ENCODE measurements at regions not wholly inside any gene's neighbourhood (a gene's known extent, or its start where the extent isn't known, plus 50 kb on each side); places are given as distances from the start of the nearest gene placed in this dataset.

- no peak for TF ChIP-seq TCF7L2 (IDR thresholded peaks at IDR 0.05; ENCODE audit: low read depth, low read length)
- TF ChIP-seq POLR2AphosphoS5 (IDR thresholded peaks at IDR 0.05; ENCODE audit: low read depth, low read length) = no peak
- no peak for TF ChIP-seq SIN3A (IDR thresholded peaks at IDR 0.05; ENCODE audit: borderline replicate concordance, insufficient read depth, low read depth, low read length)
- TF ChIP-seq CTCF (IDR thresholded peaks at IDR 0.05) = no peak
- no peak for TF ChIP-seq REST (IDR thresholded peaks at IDR 0.05; ENCODE audit: insufficient read depth in 1 of 2, low read depth in 2 of 2, low read length in 1 of 2)
- intact Hi-C loops (cut with micrococcal nuclease; ENCODE audit: unreplicated experiment) (no loop called here), in situ Hi-C loops (cut with HindIII; ENCODE audit: low pct_unique_long_range_greater_than_20kb, low sequenced_read_pairs) (no loop called here)
- H3K27ac ChIP-seq (ENCODE audit: low read length) = no peak overlapping the region
- POLR2A ChIA-PET = no interaction called here
- H3K9me3 ChIP-seq (ENCODE audit: control insufficient read depth, insufficient read depth, low read depth, low read length) = no peaks in the 10 kb centered on the region
- H3K4me1 ChIP-seq (ENCODE audit: control insufficient read depth, insufficient read depth, low read length) = no peaks in the 10 kb centered on the region
- H3K4me3 ChIP-seq (ENCODE audit: low read depth in 2 of 2, low read length in 2 of 2) = no peak overlapping the region
- no peaks in the 10 kb centered on the region for H3K36me3 ChIP-seq (ENCODE audit: control insufficient read depth, insufficient read depth, low read length)
- CTCF ChIA-PET = no interaction called here
- BruUV-seq (replicated peaks) = no TSS peak
- no peaks in the 10 kb centered on the region for H3K27me3 ChIP-seq (ENCODE audit: control insufficient read depth, insufficient read depth, low read length)
- DNase-seq (ENCODE audit: low read depth, low spot score) (no peak), ATAC-seq (0 out of 2 replicates have a peak, but pooled peaks have one; percentile 26)
Measured at GRCh38 chr11:112613051-112613972, 347.9 kb upstream of the NCAM1 start.

- H3K36me3 ChIP-seq (ENCODE audit: control insufficient read depth, insufficient read depth, low read length) = no peaks in the 10 kb centered on the region
- TF ChIP-seq TCF7L2 (IDR thresholded peaks at IDR 0.05; ENCODE audit: low read depth, low read length) (no peak), SIN3A (IDR thresholded peaks at IDR 0.05; ENCODE audit: borderline replicate concordance, insufficient read depth, low read depth, low read length) (no peak), POLR2AphosphoS5 (IDR thresholded peaks at IDR 0.05; ENCODE audit: low read depth, low read length) (no peak), REST (IDR thresholded peaks at IDR 0.05; ENCODE audit: insufficient read depth in 1 of 2, low read depth in 2 of 2, low read length in 1 of 2) (no peak), CTCF (IDR thresholded peaks at IDR 0.05) (no peak)
- no peak overlapping the region for H3K4me3 ChIP-seq (ENCODE audit: low read depth in 2 of 2, low read length in 2 of 2)
- no peaks in the 10 kb centered on the region for H3K9me3 ChIP-seq (ENCODE audit: control insufficient read depth, insufficient read depth, low read depth, low read length)
- in situ Hi-C loops (cut with HindIII; ENCODE audit: low pct_unique_long_range_greater_than_20kb, low sequenced_read_pairs) (no loop called here), intact Hi-C loops (cut with micrococcal nuclease; ENCODE audit: unreplicated experiment) (no loop called here)
- H3K4me1 ChIP-seq (ENCODE audit: control insufficient read depth, insufficient read depth, low read length) = no peaks in the 10 kb centered on the region
- DNase-seq (ENCODE audit: low read depth, low spot score) (no peak), ATAC-seq (no peak)
- BruUV-seq (replicated peaks) = no TSS peak
- CTCF ChIA-PET = no interaction called here
- no peaks in the 10 kb centered on the region for H3K27me3 ChIP-seq (ENCODE audit: control insufficient read depth, insufficient read depth, low read length)
- POLR2A ChIA-PET = no interaction called here
- H3K27ac ChIP-seq (ENCODE audit: low read length) = no peak overlapping the region
Measured at GRCh38 chr11:112614605-112615004, 346.6 kb upstream of the NCAM1 start.
